ENCODE measurements at regions not wholly inside any gene's neighbourhood (a gene's known extent, or its start where the extent isn't known, plus 50 kb on each side); places are given as distances from the start of the nearest gene placed in this dataset.

DNA sequence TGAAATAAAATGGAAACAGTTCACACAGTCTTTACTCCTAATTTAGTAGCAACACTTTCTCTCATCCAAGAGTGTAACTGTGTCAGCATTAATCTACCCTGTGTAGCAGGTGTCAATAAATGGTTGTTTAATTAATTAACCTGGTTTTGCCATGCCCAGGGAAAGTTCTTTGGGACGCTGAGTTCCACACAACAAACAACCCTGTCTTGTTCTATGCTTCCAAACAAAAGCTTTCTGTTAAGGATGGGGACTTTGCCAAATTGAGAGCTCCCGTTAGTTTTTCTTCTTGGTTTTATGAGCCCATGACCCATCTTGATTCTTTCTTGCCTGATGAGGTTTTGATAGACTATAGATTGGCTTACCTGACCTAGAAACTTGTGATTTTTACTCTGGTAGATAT lies 530.1 kb downstream of the KCNJ2 start:
- H3K4me1 ChIP-seq (ENCODE audit: control insufficient read depth in 2 of 2, insufficient read depth in 2 of 2, low read length in 2 of 2): no peaks in the 10 kb centered on the region
- no CpG with 5 or more reads among the region's 2 CpGs for WGBS (ENCODE audit: insufficient coverage)
- H4K20me1 ChIP-seq (ENCODE audit: control insufficient read depth, insufficient read depth, low read length, poor library complexity, severe bottlenecking): no peaks in the 10 kb centered on the region
- no peaks in the 10 kb centered on the region for H3K79me2 ChIP-seq (ENCODE audit: control insufficient read depth, insufficient read depth, low read length)
- CTCF ChIA-PET: no interaction called here
- H3K36me3 ChIP-seq (replicated peaks in 1 of 2; ENCODE audit: control extremely low read depth in 1 of 2, control insufficient read depth in 1 of 2, extremely low read depth in 1 of 2, insufficient read depth in 2 of 2, low read length in 1 of 2): no peaks in the 10 kb centered on the region
- POLR2A ChIA-PET: no interaction called here
- H3K4me2 ChIP-seq (replicated peaks; ENCODE audit: low read depth, low read length, poor library complexity, severe bottlenecking): no peak overlapping the region
- H3K4me3 ChIP-seq (ENCODE audit: control extremely low read depth in 1 of 5, extremely low read depth in 1 of 5, insufficient read depth in 1 of 5, low read depth in 2 of 5, low read length in 4 of 5): no peak overlapping the region
- Mint-ChIP-seq H3K27me3 (no peaks in the 10 kb centered on the region), H3K27ac (no peak overlapping the region), H3K9me3 (ENCODE audit: insufficient read depth) (no peaks in the 10 kb centered on the region), H3K4me1 (no peaks in the 10 kb centered on the region), H3K4me3 (no peak overlapping the region)
- H3K9me3 ChIP-seq (ENCODE audit: control extremely low read depth in 1 of 3, control insufficient read depth in 2 of 3, insufficient read depth in 1 of 3, low read length in 2 of 3): peaks cover 0 to 7% (median 0%) of the 10 kb centered on the region in 3 donors
- no peak overlapping the region for H3K27ac ChIP-seq (ENCODE audit: low read length in 2 of 2)
- no peak overlapping the region for H3K9ac ChIP-seq (ENCODE audit: low read length)
- TF ChIP-seq EZH2 (IDR thresholded peaks at IDR 0.05; ENCODE audit: borderline replicate concordance, insufficient read depth, low read depth, low read length, poor library complexity, severe bottlenecking): no peak
- TF ChIP-seq, protein P1, sequence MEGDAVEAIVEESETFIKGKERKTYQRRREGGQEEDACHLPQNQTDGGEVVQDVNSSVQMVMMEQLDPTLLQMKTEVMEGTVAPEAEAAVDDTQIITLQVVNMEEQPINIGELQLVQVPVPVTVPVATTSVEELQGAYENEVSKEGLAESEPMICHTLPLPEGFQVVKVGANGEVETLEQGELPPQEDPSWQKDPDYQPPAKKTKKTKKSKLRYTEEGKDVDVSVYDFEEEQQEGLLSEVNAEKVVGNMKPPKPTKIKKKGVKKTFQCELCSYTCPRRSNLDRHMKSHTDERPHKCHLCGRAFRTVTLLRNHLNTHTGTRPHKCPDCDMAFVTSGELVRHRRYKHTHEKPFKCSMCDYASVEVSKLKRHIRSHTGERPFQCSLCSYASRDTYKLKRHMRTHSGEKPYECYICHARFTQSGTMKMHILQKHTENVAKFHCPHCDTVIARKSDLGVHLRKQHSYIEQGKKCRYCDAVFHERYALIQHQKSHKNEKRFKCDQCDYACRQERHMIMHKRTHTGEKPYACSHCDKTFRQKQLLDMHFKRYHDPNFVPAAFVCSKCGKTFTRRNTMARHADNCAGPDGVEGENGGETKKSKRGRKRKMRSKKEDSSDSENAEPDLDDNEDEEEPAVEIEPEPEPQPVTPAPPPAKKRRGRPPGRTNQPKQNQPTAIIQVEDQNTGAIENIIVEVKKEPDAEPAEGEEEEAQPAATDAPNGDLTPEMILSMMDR (IDR thresholded peaks at IDR 0.05): no peak
- intact Hi-C loops (cut with micrococcal nuclease): no loop called here
- DNase-seq (no peak), ATAC-seq (ENCODE audit: low read depth) (no peak)
- H2AFZ ChIP-seq (ENCODE audit: insufficient read depth, low read depth, low read length, poor library complexity, severe bottlenecking): no peak overlapping the region
- H3K27me3 ChIP-seq (replicated peaks in 1 of 4; ENCODE audit: control extremely low read depth in 1 of 4, control insufficient read depth in 3 of 4, insufficient read depth in 4 of 4, low read length in 3 of 4): no peaks in the 10 kb centered on the region

DNA sequence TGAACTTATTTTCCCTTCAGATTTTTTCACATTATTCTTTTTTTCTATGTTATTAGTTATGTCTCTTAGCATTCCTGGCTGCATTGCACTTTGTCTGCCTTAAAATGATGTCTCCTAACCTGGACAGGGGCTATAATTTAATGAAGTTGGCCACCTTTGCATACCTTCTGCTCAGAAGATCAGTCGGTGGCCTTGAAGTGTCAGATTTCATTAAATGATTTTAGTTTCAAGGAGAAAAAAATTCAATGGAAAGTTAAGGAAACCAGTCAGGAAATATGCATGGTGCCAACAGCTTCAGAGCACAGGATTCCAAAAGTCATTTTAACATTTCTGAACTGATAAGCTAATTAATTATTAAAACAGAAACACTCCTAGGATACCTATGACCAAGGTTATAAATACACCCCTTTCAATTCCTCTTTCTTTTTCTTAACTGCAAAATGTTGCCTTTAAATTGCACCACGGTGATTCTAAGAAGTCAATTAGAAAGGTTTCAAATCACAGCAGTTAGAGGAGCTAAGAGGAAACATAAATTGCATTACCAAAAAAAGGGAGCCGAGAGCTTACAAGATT lies 533.4 kb downstream of the KCNJ2 start:
- no peak for ATAC-seq (ENCODE audit: low read depth)

More for the DNA sequence above, 533.4 kb downstream of the KCNJ2 start:
- Histone ChIP-seq H3K9ac (ENCODE audit: low read length) (no peak overlapping the region), H3K79me2 (ENCODE audit: control insufficient read depth, insufficient read depth, low read length) (no peaks in the 10 kb centered on the region), H3K27me3 (replicated peaks in 1 of 4; ENCODE audit: control extremely low read depth in 1 of 4, control insufficient read depth in 3 of 4, insufficient read depth in 4 of 4, low read length in 3 of 4) (no peaks in the 10 kb centered on the region), H3K9me3 (ENCODE audit: control extremely low read depth in 1 of 3, control insufficient read depth in 2 of 3, insufficient read depth in 1 of 3, low read length in 2 of 3) (peaks cover 0 to 7% (median 0%) of the 10 kb centered on the region in 3 donors), H3K27ac (ENCODE audit: low read length in 2 of 2) (no peak overlapping the region), H2AFZ (ENCODE audit: insufficient read depth, low read depth, low read length, poor library complexity, severe bottlenecking) (no peak overlapping the region), H3K4me3 (ENCODE audit: control extremely low read depth in 1 of 5, extremely low read depth in 1 of 5, insufficient read depth in 1 of 5, low read depth in 2 of 5, low read length in 4 of 5) (no peak overlapping the region), H3K4me2 (replicated peaks; ENCODE audit: low read depth, low read length, poor library complexity, severe bottlenecking) (no peak overlapping the region), H3K4me1 (ENCODE audit: control insufficient read depth in 2 of 2, insufficient read depth in 2 of 2, low read length in 2 of 2) (no peaks in the 10 kb centered on the region), H3K36me3 (replicated peaks in 1 of 2; ENCODE audit: control extremely low read depth in 1 of 2, control insufficient read depth in 1 of 2, extremely low read depth in 1 of 2, insufficient read depth in 2 of 2, low read length in 1 of 2) (no peaks in the 10 kb centered on the region), H4K20me1 (ENCODE audit: control insufficient read depth, insufficient read depth, low read length, poor library complexity, severe bottlenecking) (no peaks in the 10 kb centered on the region)
- no peak for TF ChIP-seq EZH2 (IDR thresholded peaks at IDR 0.05; ENCODE audit: borderline replicate concordance, insufficient read depth, low read depth, low read length, poor library complexity, severe bottlenecking)
- TF ChIP-seq, protein P1 (IDR thresholded peaks at IDR 0.05): no peak
- WGBS (ENCODE audit: insufficient coverage): no CpG with 5 or more reads among the region's 3 CpGs
- H3K4me1 Mint-ChIP-seq: no peaks in the 10 kb centered on the region
- no peaks in the 10 kb centered on the region for H3K27me3 Mint-ChIP-seq
- H3K4me3 Mint-ChIP-seq: no peak overlapping the region
- H3K27ac Mint-ChIP-seq: no peak overlapping the region
- POLR2A ChIA-PET: no interaction called here
- CTCF ChIA-PET: no interaction called here
- intact Hi-C loops (cut with micrococcal nuclease): no loop called here
- peaks cover 2% of the 10 kb centered on the region for H3K9me3 Mint-ChIP-seq (ENCODE audit: insufficient read depth)
- DNase-seq: no peak

Data from B cell (primary cell).